NCI-H146 (cell line): ENCODE measurements at regions not wholly inside any gene's neighbourhood (a gene's known extent, or its start where the extent isn't known, plus 50 kb on each side); places are given as distances from the start of the nearest gene placed in this dataset.
"Not testable (repeated sequence)": the region's sequence is repeated elsewhere in the genome, so short reads cannot be mapped to it uniquely, and the experiment has no call there.

Experiments used
- DNase-seq: peaks from one replicate; lab custom pipeline; 2025; lab: John Stamatoyannopoulos, UW

- no peak for DNase-seq
Observed at GRCh38 chr1:82145656-82146055, 344.9 kb downstream of the ADGRL2 start.

- DNase-seq, result no peak
Observed at GRCh38 chr1:82143108-82143833, 342.5 kb downstream of the ADGRL2 start.

GRCh38 chr1:82141390-82141789, 340.7 kb downstream of the ADGRL2 start:
- DNase-seq, result peak; percentile 79

GRCh38 chr1:82139751-82140468, 339.2 kb downstream of the ADGRL2 start:
- DNase-seq, result no peak

GRCh38 chr1:82136351-82136750, 335.6 kb downstream of the ADGRL2 start:
- not testable (repeated sequence) for DNase-seq

- DNase-seq, result no peak
Observed at GRCh38 chr1:82125866-82126265, 325.1 kb downstream of the ADGRL2 start.

GRCh38 chr1:82125119-82125518, 324.4 kb downstream of the ADGRL2 start:
- peak; percentile 9 for DNase-seq

- no peak for DNase-seq
Observed at GRCh38 chr1:82121421-82121820, 320.7 kb downstream of the ADGRL2 start.

GRCh38 chr1:82116105-82116504, 315.4 kb downstream of the ADGRL2 start:
- no peak for DNase-seq

- DNase-seq, result no peak
Observed at GRCh38 chr1:82114887-82115286, 314.2 kb downstream of the ADGRL2 start.

- peak; percentile 31 for DNase-seq
Observed at GRCh38 chr1:82110366-82111254, 309.9 kb downstream of the ADGRL2 start.

- DNase-seq, result no peak
Observed at GRCh38 chr1:82108843-82109242, 308.1 kb downstream of the ADGRL2 start.

- no peak for DNase-seq
Observed at GRCh38 chr1:82106672-82107071, 305.9 kb downstream of the ADGRL2 start.

- no peak for DNase-seq
Observed at GRCh38 chr1:82099170-82099569, 298.4 kb downstream of the ADGRL2 start.

- DNase-seq, result no peak
Observed at GRCh38 chr1:82094136-82094535, 293.4 kb downstream of the ADGRL2 start.

- DNase-seq, result no peak
Observed at GRCh38 chr1:82091729-82092128, 291.0 kb downstream of the ADGRL2 start.

GRCh38 chr1:82091265-82091664, 290.5 kb downstream of the ADGRL2 start:
- DNase-seq, result no peak

GRCh38 chr1:82090104-82090503, 289.4 kb downstream of the ADGRL2 start:
- DNase-seq, result no peak

GRCh38 chr1:82086739-82087138, 286.0 kb downstream of the ADGRL2 start:
- DNase-seq, result no peak

GRCh38 chr1:82079607-82080006, 278.9 kb downstream of the ADGRL2 start:
- no peak for DNase-seq

GRCh38 chr1:82073659-82074058, 272.9 kb downstream of the ADGRL2 start:
- DNase-seq, result no peak

- no peak for DNase-seq
Observed at GRCh38 chr1:82073071-82073470, 272.3 kb downstream of the ADGRL2 start.

GRCh38 chr1:82065916-82066315, 265.2 kb downstream of the ADGRL2 start:
- DNase-seq, result no peak
